ENCODE measurements at regions not wholly inside any gene's neighbourhood (a gene's known extent, or its start where the extent isn't known, plus 50 kb on each side); places are given as distances from the start of the nearest gene placed in this dataset.

- DNase-seq = no peak
- H3K4me3 ChIP-seq = no peak overlapping the region
- TF ChIP-seq EP300 (IDR thresholded peaks at IDR 0.05) (no peak), POLR2A (IDR thresholded peaks at IDR 0.05) (no peak), CTCF (IDR thresholded peaks at IDR 0.05) (no peak), POLR2AphosphoS5 (IDR thresholded peaks at IDR 0.05) (no peak)
- intact Hi-C loops (cut with DNase I) = no loop called here
- H3K27ac ChIP-seq = no peak overlapping the region
- 60 to 63% methylated on average over 9 of the region's 9 CpGs for WGBS, 2 donors
- no peaks in the 10 kb centered on the region for H3K9me3 ChIP-seq
- H3K36me3 ChIP-seq = no peaks in the 10 kb centered on the region
- H3K27me3 ChIP-seq = no peaks in the 10 kb centered on the region
- H3K4me1 ChIP-seq = no peaks in the 10 kb centered on the region
These were observed 62.1 kb upstream of the CADM1 start for GRCh38 chr11:115566180-115566764.

- Histone ChIP-seq H3K4me3 (no peak overlapping the region), H3K4me1 (no peaks in the 10 kb centered on the region), H3K9me3 (no peaks in the 10 kb centered on the region), H3K27me3 (no peaks in the 10 kb centered on the region), H3K36me3 (no peaks in the 10 kb centered on the region), H3K27ac (no peak overlapping the region)
- no peak for DNase-seq
- 81 to 82% methylated on average over 8 of the region's 8 CpGs for WGBS, 2 donors
- TF ChIP-seq POLR2A (IDR thresholded peaks at IDR 0.05) = no peak
- no peak for TF ChIP-seq EP300 (IDR thresholded peaks at IDR 0.05)
- intact Hi-C loops (cut with DNase I) = no loop called here
These were observed 60.6 kb upstream of the CADM1 start for GRCh38 chr11:115564851-115565250.

- intact Hi-C loops (cut with DNase I) = no loop called here
- Histone ChIP-seq H3K9me3 (no peaks in the 10 kb centered on the region), H3K4me1 (no peaks in the 10 kb centered on the region), H3K27ac (no peak overlapping the region), H3K27me3 (no peaks in the 10 kb centered on the region), H3K36me3 (no peaks in the 10 kb centered on the region), H3K4me3 (no peak overlapping the region)
- no peak for DNase-seq
- TF ChIP-seq CTCF (IDR thresholded peaks at IDR 0.05) (no peak), POLR2AphosphoS5 (IDR thresholded peaks at IDR 0.05) (no peak), POLR2A (IDR thresholded peaks at IDR 0.05) (no peak), EP300 (IDR thresholded peaks at IDR 0.05) (no peak)
- 60 to 71% methylated on average over 2 of the region's 2 CpGs for WGBS, 2 donors
These were observed 56.9 kb upstream of the CADM1 start for GRCh38 chr11:115561116-115561515.

GRCh38 chr11:115558635-115559034 lies 54.4 kb upstream of the CADM1 start:
- intact Hi-C loops (cut with DNase I) = no loop called here
- H3K4me1 ChIP-seq = no peaks in the 10 kb centered on the region
- H3K4me3 ChIP-seq = no peak overlapping the region
- H3K27ac ChIP-seq = no peak overlapping the region
- WGBS, 2 donors = 55 to 95% methylated on average over 1 of the region's 1 CpG
- no peaks in the 10 kb centered on the region for H3K36me3 ChIP-seq
- H3K9me3 ChIP-seq = no peaks in the 10 kb centered on the region
- TF ChIP-seq CTCF (IDR thresholded peaks at IDR 0.05) = no peak
- TF ChIP-seq POLR2AphosphoS5 (IDR thresholded peaks at IDR 0.05) = no peak
- no peak for TF ChIP-seq POLR2A (IDR thresholded peaks at IDR 0.05)
- no peak for TF ChIP-seq EP300 (IDR thresholded peaks at IDR 0.05)
- no peaks in the 10 kb centered on the region for H3K27me3 ChIP-seq
- DNase-seq = no peak

GRCh38 chr11:115557681-115558080 lies 53.5 kb upstream of the CADM1 start:
- Histone ChIP-seq H3K36me3 (no peaks in the 10 kb centered on the region), H3K4me1 (no peaks in the 10 kb centered on the region), H3K27me3 (no peaks in the 10 kb centered on the region), H3K27ac (no peak overlapping the region), H3K9me3 (no peaks in the 10 kb centered on the region), H3K4me3 (no peak overlapping the region)
- no peak for TF ChIP-seq POLR2A (IDR thresholded peaks at IDR 0.05)
- no peak for TF ChIP-seq CTCF (IDR thresholded peaks at IDR 0.05)
- TF ChIP-seq EP300 (IDR thresholded peaks at IDR 0.05) = no peak
- TF ChIP-seq POLR2AphosphoS5 (IDR thresholded peaks at IDR 0.05) = no peak
- DNase-seq = no peak
- intact Hi-C loops (cut with DNase I) = no loop called here
- 83 to 95% methylated on average over 7 of the region's 7 CpGs for WGBS, 2 donors
